ENCODE measurements at regions not wholly inside any gene's neighbourhood (a gene's known extent, or its start where the extent isn't known, plus 50 kb on each side); places are given as distances from the start of the nearest gene placed in this dataset.

DNA sequence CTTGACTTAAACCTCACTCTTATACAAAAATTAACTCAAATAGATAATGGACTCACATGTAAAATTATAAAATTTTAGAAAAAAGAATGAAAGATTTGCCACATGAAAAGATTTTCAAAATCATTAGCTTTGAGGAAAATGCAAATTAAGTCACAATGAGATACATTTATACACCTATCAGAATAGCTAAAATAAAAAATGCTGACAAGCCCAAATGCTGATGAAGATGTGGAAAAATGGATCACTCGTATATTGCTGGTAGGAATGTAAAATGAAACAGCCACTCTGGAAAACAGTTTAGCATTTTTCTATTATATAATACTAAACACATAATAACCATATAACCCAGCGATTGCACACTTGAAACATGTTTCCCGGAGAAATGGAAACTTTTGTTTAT, 316.2 kb downstream of the ANKRD50 start:
- TF ChIP-seq POLR2A (IDR thresholded peaks at IDR 0.05) = no peak
- TF ChIP-seq, protein P1, sequence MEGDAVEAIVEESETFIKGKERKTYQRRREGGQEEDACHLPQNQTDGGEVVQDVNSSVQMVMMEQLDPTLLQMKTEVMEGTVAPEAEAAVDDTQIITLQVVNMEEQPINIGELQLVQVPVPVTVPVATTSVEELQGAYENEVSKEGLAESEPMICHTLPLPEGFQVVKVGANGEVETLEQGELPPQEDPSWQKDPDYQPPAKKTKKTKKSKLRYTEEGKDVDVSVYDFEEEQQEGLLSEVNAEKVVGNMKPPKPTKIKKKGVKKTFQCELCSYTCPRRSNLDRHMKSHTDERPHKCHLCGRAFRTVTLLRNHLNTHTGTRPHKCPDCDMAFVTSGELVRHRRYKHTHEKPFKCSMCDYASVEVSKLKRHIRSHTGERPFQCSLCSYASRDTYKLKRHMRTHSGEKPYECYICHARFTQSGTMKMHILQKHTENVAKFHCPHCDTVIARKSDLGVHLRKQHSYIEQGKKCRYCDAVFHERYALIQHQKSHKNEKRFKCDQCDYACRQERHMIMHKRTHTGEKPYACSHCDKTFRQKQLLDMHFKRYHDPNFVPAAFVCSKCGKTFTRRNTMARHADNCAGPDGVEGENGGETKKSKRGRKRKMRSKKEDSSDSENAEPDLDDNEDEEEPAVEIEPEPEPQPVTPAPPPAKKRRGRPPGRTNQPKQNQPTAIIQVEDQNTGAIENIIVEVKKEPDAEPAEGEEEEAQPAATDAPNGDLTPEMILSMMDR (IDR thresholded peaks at IDR 0.05 in 8 of 11, conservative IDR thresholded peaks at IDR 0.05 in 3 of 11) = no peak
- no peak for TF ChIP-seq POLR2AphosphoS5 (IDR thresholded peaks at IDR 0.05)
